IMR-90 (cell line): ENCODE measurements at regions not wholly inside any gene's neighbourhood (a gene's known extent, or its start where the extent isn't known, plus 50 kb on each side); places are given as distances from the start of the nearest gene placed in this dataset.

Source experiments
- ATAC-seq: fragments of 200-7000 bp; cut with Tn5 transposase; 2 replicates; pipeline ENCODE4 v1.9.1; 2020; ENCODE audit warnings: low read depth, mild to moderate bottlenecking, moderate library complexity
- BruUV-seq: library from RNA; stranded (reverse); fragments of 400-500 nt; replicated peaks from 2 replicates; lab custom pipeline; 2021; lab: Mats Ljungman, UMichigan
- CTCF ChIA-PET: fragments of 300-600 bp; formaldehyde crosslinking; extraction: SDS; loops from one replicate; lab custom pipeline; 2021; ENCODE audit warnings: antibody characterized with exemption; lab: Yijun Ruan, JAX
- POLR2A ChIA-PET: fragments of 300-600 bp; sonication (Branson Sonifier 250); formaldehyde crosslinking; loops from one replicate; lab custom pipeline; 2022; ENCODE audit warnings: antibody characterized with exemption; ENCODE audit not compliant: unreplicated experiment; lab: Charles Lee
- DNase-seq: peaks from one replicate; pipeline ENCODE4 v3.0.0; 2013
- H2AFZ ChIP-seq: replicated peaks from 2 replicates; pipeline ENCODE3; 2013; ENCODE audit warnings: low read length, mild to moderate bottlenecking; ENCODE audit not compliant: poor library complexity
- H2AK5ac ChIP-seq: 2 replicates; pipeline ENCODE4 v1.6.1; 2013; ENCODE audit warnings: low read depth, low read length, inconsistent platforms
- H2AK9ac ChIP-seq: replicated peaks from 2 replicates; pipeline ENCODE3; 2013; ENCODE audit warnings: mild to moderate bottlenecking, low read depth, low read length, moderate library complexity; ENCODE audit not compliant: poor library complexity
- H2BK120ac ChIP-seq: 2 replicates; pipeline ENCODE4 v1.6.1; 2013; ENCODE audit warnings: low read depth, low read length, inconsistent platforms
- H2BK15ac ChIP-seq: 3 replicates; pipeline ENCODE4 v1.6.1; 2013; ENCODE audit warnings: low read depth, low read length, inconsistent platforms
- H2BK20ac ChIP-seq: 2 replicates; pipeline ENCODE4 v1.6.1; 2013; ENCODE audit warnings: low read depth, mild to moderate bottlenecking, inconsistent platforms, low read length, moderate library complexity
- H2BK5ac ChIP-seq: 2 replicates; pipeline ENCODE4 v1.6.1; 2013; ENCODE audit warnings: mild to moderate bottlenecking, low read depth, low read length, inconsistent platforms; ENCODE audit not compliant: poor library complexity, severe bottlenecking
- H3K14ac ChIP-seq: replicated peaks from 2 replicates; pipeline ENCODE4 v1.6.1; 2013; ENCODE audit warnings: low read depth, low read length, inconsistent platforms
- H3K18ac ChIP-seq: 2 replicates; pipeline ENCODE4 v1.6.1; 2013; ENCODE audit warnings: low read depth, low read length, control low read depth
- H3K23ac ChIP-seq: 2 replicates; pipeline ENCODE4 v1.6.1; 2013; ENCODE audit warnings: low read depth, low read length, inconsistent platforms
- H3K27ac ChIP-seq: 2 replicates; pipeline ENCODE4 v1.5.1; 2013; ENCODE audit warnings: mild to moderate bottlenecking, control low read depth, low read length; ENCODE audit not compliant: insufficient read depth
- H3K27me3 ChIP-seq: 2 replicates; pipeline ENCODE4 v1.6.1; 2013; ENCODE audit warnings: low read length; ENCODE audit not compliant: control insufficient read depth, insufficient read depth
- H3K36me3 ChIP-seq: 2 replicates; pipeline ENCODE4 v1.6.1; 2013; ENCODE audit warnings: low read length, mixed read lengths; ENCODE audit not compliant: control insufficient read depth, insufficient read depth
- H3K4ac ChIP-seq: 2 replicates; pipeline ENCODE4 v1.6.1; 2013; ENCODE audit warnings: low read depth, low read length, inconsistent platforms
- H3K4me1 ChIP-seq: 2 replicates; pipeline ENCODE4 v1.6.1; 2013; ENCODE audit warnings: low read length, mixed read lengths; ENCODE audit not compliant: control insufficient read depth, insufficient read depth
- H3K4me2 ChIP-seq: 2 replicates; pipeline ENCODE4 v1.6.1; 2013; ENCODE audit warnings: low read depth, mild to moderate bottlenecking, control low read depth, low read length, moderate library complexity
- H3K4me3 ChIP-seq: 2 replicates; pipeline ENCODE4 v1.5.1; 2013; ENCODE audit warnings: low read depth, mild to moderate bottlenecking, control low read depth, low read length, moderate library complexity; ENCODE audit not compliant: insufficient read depth
- H3K56ac ChIP-seq: 2 replicates; pipeline ENCODE4 v1.6.1; 2013; ENCODE audit warnings: low read length, inconsistent platforms; ENCODE audit not compliant: insufficient read depth; ENCODE audit errors: extremely low read depth
- H3K79me1 ChIP-seq, 2 experiments: 2 replicates each; pipeline ENCODE4 v1.6.1; 2013; ENCODE audit warnings: low read length in 2 of 2, inconsistent platforms in 1 of 2, low read depth in 1 of 2
- H3K9ac ChIP-seq: 2 replicates; pipeline ENCODE4 v1.6.1; 2013; ENCODE audit warnings: low read depth, low read length, control low read depth
- H3K9me1 ChIP-seq: 2 replicates; pipeline ENCODE4 v1.6.1; 2013; ENCODE audit warnings: low read length, inconsistent platforms; ENCODE audit not compliant: insufficient read depth
- H3K9me3 ChIP-seq: 2 replicates; pipeline ENCODE4 v1.6.1; 2013; ENCODE audit warnings: low read length; ENCODE audit not compliant: control insufficient read depth, insufficient read depth
- H4K20me1 ChIP-seq: 2 replicates; pipeline ENCODE4 v1.6.1; 2013; ENCODE audit warnings: low read length, inconsistent platforms; ENCODE audit not compliant: insufficient read depth
- H4K5ac ChIP-seq: 2 replicates; pipeline ENCODE4 v1.6.1; 2013; ENCODE audit warnings: mild to moderate bottlenecking, low read depth, low read length, control low read depth
- H4K8ac ChIP-seq, 2 experiments: 2 replicates each; pipeline ENCODE4 v1.6.1; 2013; ENCODE audit warnings: low read depth in 2 of 2, low read length in 2 of 2, control low read depth in 1 of 2, inconsistent platforms in 1 of 2
- H4K91ac ChIP-seq: 2 replicates; pipeline ENCODE4 v1.6.1; 2013; ENCODE audit warnings: low read depth, low read length, inconsistent platforms; ENCODE audit not compliant: insufficient read depth
- BHLHE40 ChIP-seq: fragments of 150-350 bp; IDR thresholded peaks from 2 replicates; pipeline ENCODE4 v1.6.1; 2016; ENCODE audit warnings: mild to moderate bottlenecking, low read depth, low read length
- CEBPB ChIP-seq: IDR thresholded peaks from 2 replicates; pipeline ENCODE4 v1.6.1; 2012; ENCODE audit warnings: low read depth, low read length, improper control_type of control experiment
- CHD1 ChIP-seq: IDR thresholded peaks from 2 replicates; pipeline ENCODE4 v1.6.1; 2012; ENCODE audit warnings: low read depth, low read length, improper control_type of control experiment
- FOS ChIP-seq: fragments of 150-350 bp; IDR thresholded peaks from 2 replicates; pipeline ENCODE4 v1.6.1; 2016; ENCODE audit warnings: low read depth, low read length
- MAFK ChIP-seq: IDR thresholded peaks from 2 replicates; pipeline ENCODE4 v1.6.1; 2012; ENCODE audit warnings: low read depth, low read length, improper control_type of control experiment
- MAZ ChIP-seq: IDR thresholded peaks from 2 replicates; pipeline ENCODE4 v1.6.1; 2012; ENCODE audit warnings: low read depth, mild to moderate bottlenecking, low read length, improper control_type of control experiment, moderate library complexity, borderline replicate concordance
- MXI1 ChIP-seq: IDR thresholded peaks from 2 replicates; pipeline ENCODE4 v1.6.1; 2012; ENCODE audit warnings: low read depth, mild to moderate bottlenecking, low read length, moderate library complexity, borderline replicate concordance
- NFE2L2 ChIP-seq: fragments of 150-350 bp; IDR thresholded peaks from 2 replicates; pipeline ENCODE4 v1.6.1; 2016; ENCODE audit warnings: low read depth, mild to moderate bottlenecking, low read length
- POLR2A ChIP-seq: IDR thresholded peaks from 2 replicates; pipeline ENCODE4 v1.6.1; 2012; ENCODE audit warnings: mild to moderate bottlenecking, low read depth, low read length
- RAD21 ChIP-seq: IDR thresholded peaks from 2 replicates; pipeline ENCODE4 v1.6.1; 2012; ENCODE audit warnings: low read length, improper control_type of control experiment
- RCOR1 ChIP-seq: IDR thresholded peaks from 2 replicates; pipeline ENCODE4 v1.6.1; 2012; ENCODE audit warnings: mild to moderate bottlenecking, low read length, improper control_type of control experiment; ENCODE audit not compliant: insufficient replicate concordance
- RFX5 ChIP-seq: IDR thresholded peaks from 2 replicates; pipeline ENCODE4 v1.8.0; 2012; ENCODE audit warnings: low read depth, mild to moderate bottlenecking, low read length, moderate library complexity
- SMC3 ChIP-seq: fragments of 150-350 bp; IDR thresholded peaks from 2 replicates; pipeline ENCODE4 v1.6.1; 2016; ENCODE audit warnings: low read depth, mild to moderate bottlenecking, antibody characterized with exemption, low read length, moderate library complexity
- WGBS, 2 experiments: methylation state at CpG; one replicate each; pipeline versions ENCODE4 v1.1.5 to v1.1.7; 2013; ENCODE audit warnings: missing lambda C conversion rate in 2 of 2; ENCODE audit not compliant: insufficient read length in 1 of 2; ENCODE audit errors: extremely low coverage in 2 of 2; 5-methylcytosine and 5-hydroxymethylcytosine counted together
- dilution Hi-C: fragments of 300-500 bp; cut with HindIII; formaldehyde crosslinking; loops from one replicate; pipeline ENCODE4 v1.14.3; 2018; ENCODE audit warnings: low sequenced_read_pairs; ENCODE audit not compliant: unreplicated experiment
- in situ Hi-C: fragments of 300-500 bp; cut with MboI; formaldehyde crosslinking; loops from 3 replicates; pipeline ENCODE4 v1.14.3; 2019; ENCODE audit warnings: low sequenced_read_pairs, inconsistent platforms, mixed read lengths
- intact Hi-C: fragments of 100-400 bp; cut with micrococcal nuclease; formaldehyde crosslinking; loops from 2 replicates; pipeline ENCODE4 v1.10.0; 2022
- TF ChIP-seq, protein P1 (sequence below): fragments of 150-350 bp; IDR thresholded peaks from 2 replicates; pipeline ENCODE4 v1.6.1; 2016; ENCODE audit warnings: low read depth, mild to moderate bottlenecking, low read length, moderate library complexity, borderline replicate concordance
- TF ChIP-seq, protein P2 (sequence below): conservative IDR thresholded peaks from 2 replicates; pipeline ENCODE4 v1.5.1; 2012; ENCODE audit warnings: mild to moderate bottlenecking, low read depth, low read length, improper control_type of control experiment
- TF ChIP-seq, protein P3 (sequence below): fragments of 150-350 bp; IDR thresholded peaks from 2 replicates; pipeline ENCODE4 v1.6.1; 2017; ENCODE audit warnings: mild to moderate bottlenecking, antibody characterized with exemption, low read length, low read depth

DNA sequence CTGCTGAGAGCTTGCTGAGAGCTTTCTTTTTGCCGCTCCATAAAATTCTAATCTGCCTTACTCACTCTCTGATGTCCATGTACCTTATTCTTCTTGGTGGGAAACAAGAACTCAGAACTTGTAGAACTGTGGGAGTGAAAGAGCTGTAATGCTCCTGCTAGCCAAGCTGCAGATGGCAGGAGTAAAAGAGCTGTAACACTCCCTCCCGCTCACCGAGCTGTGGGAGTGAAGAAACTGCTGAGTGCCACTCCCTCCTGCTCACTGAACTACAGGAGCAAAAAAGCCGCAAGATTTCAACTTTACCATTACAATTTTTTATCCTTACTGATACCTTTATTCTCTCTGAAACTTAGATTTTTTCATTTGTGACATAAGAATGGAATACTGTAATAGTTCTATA lies 199.1 kb downstream of the SI start:
- H2BK5ac ChIP-seq = no peak overlapping the region
- no peak overlapping the region for H4K91ac ChIP-seq
- no CpG with 5 or more reads among the region's 4 CpGs for WGBS, 2 experiments
- H3K4ac ChIP-seq = no peak overlapping the region
- DNase-seq (no peak), ATAC-seq (no peak)
- in situ Hi-C loops = no loop called here
- CTCF ChIA-PET = no interaction called here
- H3K9me3 ChIP-seq = peaks cover 7% of the 10 kb centered on the region
- H2AK9ac ChIP-seq = no peak overlapping the region
- no peak overlapping the region for H3K56ac ChIP-seq
- H2BK120ac ChIP-seq = no peak overlapping the region
- H3K36me3 ChIP-seq = no peaks in the 10 kb centered on the region
- no TSS peak for BruUV-seq
- no peaks in the 10 kb centered on the region for H3K4me1 ChIP-seq
- H2AFZ ChIP-seq = no peak overlapping the region
- H4K20me1 ChIP-seq = no peaks in the 10 kb centered on the region
- no peak overlapping the region for H4K5ac ChIP-seq
- H3K27ac ChIP-seq = no peak overlapping the region
- POLR2A ChIA-PET = no interaction called here
- no peak overlapping the region for H3K9ac ChIP-seq
- H3K9me1 ChIP-seq = no peaks in the 10 kb centered on the region
- H3K18ac ChIP-seq = no peak overlapping the region
- H3K27me3 ChIP-seq = no peaks in the 10 kb centered on the region
- H2AK5ac ChIP-seq = no peak overlapping the region
- H3K14ac ChIP-seq = no peak overlapping the region
- intact Hi-C loops = no loop called here
- TF ChIP-seq MAFK (no peak), RCOR1 (no peak), POLR2A (no peak), RFX5 (no peak), SMC3 (no peak), RAD21 (no peak), FOS (no peak), MXI1 (no peak), NFE2L2 (no peak), BHLHE40 (no peak), CEBPB (no peak), MAZ (no peak), CHD1 (no peak)
- TF ChIP-seq, protein P1, sequence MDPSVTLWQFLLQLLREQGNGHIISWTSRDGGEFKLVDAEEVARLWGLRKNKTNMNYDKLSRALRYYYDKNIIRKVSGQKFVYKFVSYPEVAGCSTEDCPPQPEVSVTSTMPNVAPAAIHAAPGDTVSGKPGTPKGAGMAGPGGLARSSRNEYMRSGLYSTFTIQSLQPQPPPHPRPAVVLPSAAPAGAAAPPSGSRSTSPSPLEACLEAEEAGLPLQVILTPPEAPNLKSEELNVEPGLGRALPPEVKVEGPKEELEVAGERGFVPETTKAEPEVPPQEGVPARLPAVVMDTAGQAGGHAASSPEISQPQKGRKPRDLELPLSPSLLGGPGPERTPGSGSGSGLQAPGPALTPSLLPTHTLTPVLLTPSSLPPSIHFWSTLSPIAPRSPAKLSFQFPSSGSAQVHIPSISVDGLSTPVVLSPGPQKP = no peak
- TF ChIP-seq, protein P2, sequence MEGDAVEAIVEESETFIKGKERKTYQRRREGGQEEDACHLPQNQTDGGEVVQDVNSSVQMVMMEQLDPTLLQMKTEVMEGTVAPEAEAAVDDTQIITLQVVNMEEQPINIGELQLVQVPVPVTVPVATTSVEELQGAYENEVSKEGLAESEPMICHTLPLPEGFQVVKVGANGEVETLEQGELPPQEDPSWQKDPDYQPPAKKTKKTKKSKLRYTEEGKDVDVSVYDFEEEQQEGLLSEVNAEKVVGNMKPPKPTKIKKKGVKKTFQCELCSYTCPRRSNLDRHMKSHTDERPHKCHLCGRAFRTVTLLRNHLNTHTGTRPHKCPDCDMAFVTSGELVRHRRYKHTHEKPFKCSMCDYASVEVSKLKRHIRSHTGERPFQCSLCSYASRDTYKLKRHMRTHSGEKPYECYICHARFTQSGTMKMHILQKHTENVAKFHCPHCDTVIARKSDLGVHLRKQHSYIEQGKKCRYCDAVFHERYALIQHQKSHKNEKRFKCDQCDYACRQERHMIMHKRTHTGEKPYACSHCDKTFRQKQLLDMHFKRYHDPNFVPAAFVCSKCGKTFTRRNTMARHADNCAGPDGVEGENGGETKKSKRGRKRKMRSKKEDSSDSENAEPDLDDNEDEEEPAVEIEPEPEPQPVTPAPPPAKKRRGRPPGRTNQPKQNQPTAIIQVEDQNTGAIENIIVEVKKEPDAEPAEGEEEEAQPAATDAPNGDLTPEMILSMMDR = no peak
- TF ChIP-seq, protein P3, sequence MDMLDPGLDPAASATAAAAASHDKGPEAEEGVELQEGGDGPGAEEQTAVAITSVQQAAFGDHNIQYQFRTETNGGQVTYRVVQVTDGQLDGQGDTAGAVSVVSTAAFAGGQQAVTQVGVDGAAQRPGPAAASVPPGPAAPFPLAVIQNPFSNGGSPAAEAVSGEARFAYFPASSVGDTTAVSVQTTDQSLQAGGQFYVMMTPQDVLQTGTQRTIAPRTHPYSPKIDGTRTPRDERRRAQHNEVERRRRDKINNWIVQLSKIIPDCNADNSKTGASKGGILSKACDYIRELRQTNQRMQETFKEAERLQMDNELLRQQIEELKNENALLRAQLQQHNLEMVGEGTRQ = no peak
- H2BK20ac ChIP-seq = no peak overlapping the region
- H3K4me2 ChIP-seq = no peak overlapping the region
- H4K8ac ChIP-seq = no peak overlapping the region
- no peak overlapping the region for H3K4me3 ChIP-seq
- no peak overlapping the region for H3K23ac ChIP-seq
- dilution Hi-C loops = no loop called here
- H3K79me1 ChIP-seq = no peaks in the 10 kb centered on the region
- no peak overlapping the region for H2BK15ac ChIP-seq
